Upper lobe of left lung (tissue), 6 donors: ENCODE measurements at regions not wholly inside any gene's neighbourhood (a gene's known extent, or its start where the extent isn't known, plus 50 kb on each side); places are given as distances from the start of the nearest gene placed in this dataset.

Experiments used
- ATAC-seq, 2 donors: fragments of 200-7000 bp; cut with Tn5 transposase; one replicate each; pipeline ENCODE4 v1.9.1; 2022; ENCODE audit warnings: mild to moderate bottlenecking in 2 of 2, moderate library complexity in 2 of 2; ENCODE audit not compliant: low FRiP score in 2 of 2
- DNase-seq, 2 donors: peaks; one replicate each; pipeline ENCODE4 v3.0.0-alpha.2; 2019 to 2020
- H3K27ac ChIP-seq, 4 donors: fragments of 200-600 bp; sonication (generic); one replicate each; pipeline ENCODE4 v1.5.1; 2016 to 2019
- H3K27me3 ChIP-seq, 4 donors: fragments of 200-600 bp; sonication (generic); one replicate each; pipeline ENCODE4 v1.5.1; 2017 to 2019
- H3K36me3 ChIP-seq, 4 donors: fragments of 200-600 bp; sonication (generic); one replicate each; pipeline ENCODE4 v1.5.1; 2016 to 2019
- H3K4me1 ChIP-seq, 4 donors: fragments of 200-600 bp; sonication (generic); one replicate each; pipeline ENCODE4 v1.5.1; 2018 to 2019
- H3K4me3 ChIP-seq, 4 donors: fragments of 200-600 bp; sonication (generic); one replicate each; pipeline ENCODE4 v1.5.1; 2017 to 2019; ENCODE audit warnings: mild to moderate bottlenecking in 2 of 4, moderate library complexity in 1 of 4
- H3K9me3 ChIP-seq, 4 donors: fragments of 200-600 bp; sonication (generic); one replicate each; pipeline ENCODE4 v1.5.1; 2018 to 2019
- EP300 ChIP-seq, 4 donors: sonication (generic); formaldehyde crosslinking; IDR thresholded peaks; one replicate each; pipeline ENCODE4 v1.5.1; 2017; ENCODE audit warnings: antibody characterized with exemption in 4 of 4, control low read depth in 2 of 4
- POLR2A ChIP-seq, 4 donors: fragments of 450-650 bp; IDR thresholded peaks; one replicate each; pipeline ENCODE4 v1.5.1; 2016 to 2017; ENCODE audit warnings: antibody characterized with exemption in 4 of 4, mild to moderate bottlenecking in 2 of 4
- POLR2AphosphoS5 ChIP-seq, 2 donors: sonication (generic); formaldehyde crosslinking; IDR thresholded peaks; one replicate each; pipeline ENCODE4 v1.5.1; 2017; ENCODE audit warnings: antibody characterized with exemption in 2 of 2
- WGBS, 2 donors: methylation state at CpG; one replicate each; pipeline ENCODE4 v1.1.5; 2017 to 2018; 5-methylcytosine and 5-hydroxymethylcytosine counted together
- TF ChIP-seq, protein P1 (sequence below), 6 experiments: fragments of 450-650 bp in 4 of 6; fragments of 200-600 bp in 2 of 6; sonication (generic) in 2 of 6; IDR thresholded peaks; one replicate each; pipeline ENCODE4 v1.5.1; 2016 to 2019; ENCODE audit warnings: antibody characterized with exemption in 6 of 6
- donor health status: DM: no; HTN: no; CAD: no; lungs with moderate emphysema.
- donor health status: DM: no; HTN: yes; CAD: no; lungs with severe emphysema.

DNA sequence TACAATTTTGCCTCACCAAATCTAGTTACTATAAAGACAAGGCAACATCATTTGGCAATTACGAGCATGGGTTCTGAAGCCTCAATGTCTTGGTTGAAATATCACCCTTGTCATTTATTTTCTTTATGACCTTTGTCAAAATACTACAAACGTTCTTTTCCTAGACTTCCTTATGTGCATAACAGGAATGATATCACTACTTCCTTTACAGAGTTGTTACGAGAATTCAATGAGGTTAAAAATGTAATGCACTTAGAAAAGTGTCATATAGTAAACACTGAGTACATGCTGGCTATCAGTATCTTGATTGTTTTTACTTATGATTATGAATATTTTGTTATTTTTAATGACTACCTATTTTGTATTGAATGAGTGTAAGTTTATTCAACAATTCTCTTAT, 640.9 kb upstream of the CCNG1 start:
- Histone ChIP-seq H3K9me3 (no peaks in the 10 kb centered on the region), H3K27ac (no peak overlapping the region), H3K4me3 (no peak overlapping the region), H3K27me3 (no peaks in the 10 kb centered on the region), H3K4me1 (no peaks in the 10 kb centered on the region), H3K36me3 (no peaks in the 10 kb centered on the region)
- DNase-seq: no peak
- ATAC-seq: no peak
- TF ChIP-seq, protein P1, sequence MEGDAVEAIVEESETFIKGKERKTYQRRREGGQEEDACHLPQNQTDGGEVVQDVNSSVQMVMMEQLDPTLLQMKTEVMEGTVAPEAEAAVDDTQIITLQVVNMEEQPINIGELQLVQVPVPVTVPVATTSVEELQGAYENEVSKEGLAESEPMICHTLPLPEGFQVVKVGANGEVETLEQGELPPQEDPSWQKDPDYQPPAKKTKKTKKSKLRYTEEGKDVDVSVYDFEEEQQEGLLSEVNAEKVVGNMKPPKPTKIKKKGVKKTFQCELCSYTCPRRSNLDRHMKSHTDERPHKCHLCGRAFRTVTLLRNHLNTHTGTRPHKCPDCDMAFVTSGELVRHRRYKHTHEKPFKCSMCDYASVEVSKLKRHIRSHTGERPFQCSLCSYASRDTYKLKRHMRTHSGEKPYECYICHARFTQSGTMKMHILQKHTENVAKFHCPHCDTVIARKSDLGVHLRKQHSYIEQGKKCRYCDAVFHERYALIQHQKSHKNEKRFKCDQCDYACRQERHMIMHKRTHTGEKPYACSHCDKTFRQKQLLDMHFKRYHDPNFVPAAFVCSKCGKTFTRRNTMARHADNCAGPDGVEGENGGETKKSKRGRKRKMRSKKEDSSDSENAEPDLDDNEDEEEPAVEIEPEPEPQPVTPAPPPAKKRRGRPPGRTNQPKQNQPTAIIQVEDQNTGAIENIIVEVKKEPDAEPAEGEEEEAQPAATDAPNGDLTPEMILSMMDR (IDR thresholded peaks at IDR 0.05): no peak
- no peak for TF ChIP-seq POLR2A (IDR thresholded peaks at IDR 0.05)
- no peak for TF ChIP-seq POLR2AphosphoS5 (IDR thresholded peaks at IDR 0.05)
- no peak for TF ChIP-seq EP300 (IDR thresholded peaks at IDR 0.05)
- 30 to 35% methylated on average over 3 of the region's 3 CpGs for WGBS, 2 donors

DNA sequence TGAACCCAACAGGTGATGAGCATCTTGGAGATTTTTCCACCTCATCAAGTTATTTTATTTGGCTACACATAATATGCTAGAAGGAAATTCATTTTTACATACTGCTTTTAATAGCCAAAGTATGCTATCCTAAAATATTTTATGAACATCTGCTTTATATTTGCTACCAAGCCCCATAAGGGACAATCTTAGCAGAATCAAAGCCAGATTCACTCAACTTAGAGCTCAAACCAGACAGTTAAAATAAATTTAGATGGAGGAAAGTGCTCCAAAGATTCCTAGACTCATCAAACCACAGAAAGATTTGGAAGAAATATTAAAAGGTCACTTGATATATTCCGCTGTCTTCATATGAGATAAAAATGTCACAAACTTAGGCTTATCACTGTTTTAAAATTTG, 637.1 kb upstream of the CCNG1 start:
- Histone ChIP-seq H3K27ac (no peak overlapping the region), H3K36me3 (no peaks in the 10 kb centered on the region), H3K4me3 (no peak overlapping the region), H3K27me3 (no peaks in the 10 kb centered on the region), H3K4me1 (no peaks in the 10 kb centered on the region), H3K9me3 (no peaks in the 10 kb centered on the region)
- no peak for DNase-seq
- TF ChIP-seq EP300 (IDR thresholded peaks at IDR 0.05) (no peak), POLR2A (IDR thresholded peaks at IDR 0.05) (no peak), POLR2AphosphoS5 (IDR thresholded peaks at IDR 0.05) (no peak)
- 93% methylated on average over 1 of the region's 1 CpG for WGBS, 2 donors
- no peak for ATAC-seq

DNA sequence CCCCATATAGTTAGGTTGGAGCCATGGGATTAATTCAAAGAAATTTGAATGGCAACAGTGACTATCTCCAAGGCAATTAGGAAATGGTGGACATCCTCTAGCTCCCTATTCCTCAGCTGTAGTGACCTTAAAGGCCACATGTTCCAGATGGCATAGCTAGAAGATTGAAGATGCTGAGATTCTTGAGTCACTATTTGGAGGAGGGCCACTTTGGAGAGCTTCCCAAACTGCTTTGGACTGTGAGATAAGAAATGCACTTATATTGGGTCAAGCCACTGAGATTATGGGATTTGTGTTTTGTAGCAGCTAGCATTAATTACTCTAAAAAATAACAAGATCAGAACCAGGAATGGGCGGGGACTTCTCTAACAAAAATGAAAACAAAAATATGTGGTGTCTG, 636.2 kb upstream of the CCNG1 start:
- DNase-seq: no peak
- 72 to 79% methylated on average over 1 of the region's 1 CpG for WGBS, 2 donors
- TF ChIP-seq EP300 (IDR thresholded peaks at IDR 0.05): no peak
- TF ChIP-seq POLR2AphosphoS5 (IDR thresholded peaks at IDR 0.05): no peak
- no peak for TF ChIP-seq POLR2A (IDR thresholded peaks at IDR 0.05)
- TF ChIP-seq, protein P1 (IDR thresholded peaks at IDR 0.05): no peak
- Histone ChIP-seq H3K9me3 (no peaks in the 10 kb centered on the region), H3K27me3 (no peaks in the 10 kb centered on the region), H3K4me3 (no peak overlapping the region), H3K36me3 (no peaks in the 10 kb centered on the region), H3K27ac (no peak overlapping the region), H3K4me1 (no peaks in the 10 kb centered on the region)
- peak in 1 of 2 donors; percentile 34 for ATAC-seq

- Histone ChIP-seq H3K36me3 (no peaks in the 10 kb centered on the region), H3K27ac (no peak overlapping the region), H3K4me3 (no peak overlapping the region), H3K4me1 (no peaks in the 10 kb centered on the region), H3K27me3 (no peaks in the 10 kb centered on the region), H3K9me3 (no peaks in the 10 kb centered on the region)
- 46 to 59% methylated on average over 2 of the region's 2 CpGs for WGBS, 2 donors
- TF ChIP-seq POLR2AphosphoS5 (IDR thresholded peaks at IDR 0.05): no peak
- no peak for DNase-seq
- ATAC-seq: no peak
These were observed 631.2 kb upstream of the CCNG1 start for GRCh38 chr5:162806195-162806594.

- no peak overlapping the region for H3K27ac ChIP-seq
- H3K36me3 ChIP-seq: no peaks in the 10 kb centered on the region
- ATAC-seq: no peak
- no peaks in the 10 kb centered on the region for H3K9me3 ChIP-seq
- TF ChIP-seq POLR2A (IDR thresholded peaks at IDR 0.05) (no peak), POLR2AphosphoS5 (IDR thresholded peaks at IDR 0.05) (no peak), EP300 (IDR thresholded peaks at IDR 0.05) (no peak)
- TF ChIP-seq, protein P1 (IDR thresholded peaks at IDR 0.05): no peak
- no peak overlapping the region for H3K4me3 ChIP-seq
- no peaks in the 10 kb centered on the region for H3K27me3 ChIP-seq
- WGBS, 2 donors: 92 to 93% methylated on average over 1 of the region's 1 CpG
- DNase-seq: no peak
- no peaks in the 10 kb centered on the region for H3K4me1 ChIP-seq
These were observed 626.3 kb upstream of the CCNG1 start for GRCh38 chr5:162811071-162811470.

DNA sequence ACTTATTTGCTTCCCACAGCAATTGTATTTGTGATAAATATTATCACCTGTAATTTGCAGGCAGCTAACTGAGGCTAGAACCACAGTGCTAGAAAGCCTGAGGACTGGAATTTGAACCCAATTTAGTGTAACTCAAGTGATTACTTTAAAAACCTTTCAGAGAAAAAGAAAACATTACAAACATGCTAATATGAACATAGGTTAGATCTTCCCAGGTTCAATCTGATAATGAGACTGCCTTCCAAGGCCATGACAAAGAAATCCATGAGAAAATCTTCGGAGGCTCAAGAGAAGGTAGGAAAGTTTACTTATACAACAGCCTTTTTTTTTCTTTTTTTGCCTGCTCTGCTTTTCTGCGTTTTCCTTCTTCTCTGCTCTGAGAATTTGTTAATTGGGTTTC, 620.6 kb upstream of the CCNG1 start:
- Histone ChIP-seq H3K4me3 (no peak overlapping the region), H3K27me3 (no peaks in the 10 kb centered on the region), H3K4me1 (no peaks in the 10 kb centered on the region), H3K9me3 (no peaks in the 10 kb centered on the region), H3K27ac (no peak overlapping the region), H3K36me3 (no peaks in the 10 kb centered on the region)
- ATAC-seq (no peak), DNase-seq (no peak)
- 80 to 87% methylated on average over 2 of the region's 2 CpGs for WGBS, 2 donors
- TF ChIP-seq, protein P1 (IDR thresholded peaks at IDR 0.05): no peak
- no peak for TF ChIP-seq POLR2A (IDR thresholded peaks at IDR 0.05)
- TF ChIP-seq EP300 (IDR thresholded peaks at IDR 0.05): no peak
